OCI-LY1 (cell line): ENCODE measurements at regions not wholly inside any gene's neighbourhood (a gene's known extent, or its start where the extent isn't known, plus 50 kb on each side); places are given as distances from the start of the nearest gene placed in this dataset.

Source experiments
- EZH2 ChIP-seq: fragments of 200-600 bp; sonication (generic), shearing (Covaris generic); IDR thresholded peaks from 2 replicates; pipeline ENCODE4 v1.8.0; 2017; ENCODE audit warnings: borderline replicate concordance, mixed run types, mild to moderate bottlenecking, antibody characterized with exemption, low read length, moderate library complexity, mixed read lengths
- TF ChIP-seq, protein P1 (sequence below): fragments of 200-600 bp; sonication (generic), shearing (Covaris generic); IDR thresholded peaks from 2 replicates; pipeline ENCODE4 v1.5.1; 2017; ENCODE audit warnings: mild to moderate bottlenecking, antibody characterized with exemption, low read length, moderate library complexity, mixed read lengths

DNA sequence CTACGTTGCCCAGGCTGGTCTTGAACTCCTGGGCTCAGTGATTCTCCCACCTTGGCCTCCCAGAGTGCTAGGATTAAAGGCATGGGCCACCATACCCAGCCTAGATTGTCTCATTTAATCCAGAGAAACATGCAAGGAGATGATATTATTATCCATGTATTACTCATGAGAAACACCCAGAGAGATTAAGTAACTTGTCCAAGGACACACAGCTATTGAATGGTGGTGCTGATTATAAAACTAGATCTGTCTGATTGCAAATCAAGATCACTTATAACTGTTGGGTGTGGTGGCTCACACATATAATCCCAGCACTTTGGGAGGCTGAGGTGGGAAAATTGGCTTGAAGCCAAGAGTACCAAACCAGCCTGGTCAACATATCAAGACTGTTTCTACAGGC lies 94.4 kb upstream of the ZNF217 start:
- TF ChIP-seq, protein P1, sequence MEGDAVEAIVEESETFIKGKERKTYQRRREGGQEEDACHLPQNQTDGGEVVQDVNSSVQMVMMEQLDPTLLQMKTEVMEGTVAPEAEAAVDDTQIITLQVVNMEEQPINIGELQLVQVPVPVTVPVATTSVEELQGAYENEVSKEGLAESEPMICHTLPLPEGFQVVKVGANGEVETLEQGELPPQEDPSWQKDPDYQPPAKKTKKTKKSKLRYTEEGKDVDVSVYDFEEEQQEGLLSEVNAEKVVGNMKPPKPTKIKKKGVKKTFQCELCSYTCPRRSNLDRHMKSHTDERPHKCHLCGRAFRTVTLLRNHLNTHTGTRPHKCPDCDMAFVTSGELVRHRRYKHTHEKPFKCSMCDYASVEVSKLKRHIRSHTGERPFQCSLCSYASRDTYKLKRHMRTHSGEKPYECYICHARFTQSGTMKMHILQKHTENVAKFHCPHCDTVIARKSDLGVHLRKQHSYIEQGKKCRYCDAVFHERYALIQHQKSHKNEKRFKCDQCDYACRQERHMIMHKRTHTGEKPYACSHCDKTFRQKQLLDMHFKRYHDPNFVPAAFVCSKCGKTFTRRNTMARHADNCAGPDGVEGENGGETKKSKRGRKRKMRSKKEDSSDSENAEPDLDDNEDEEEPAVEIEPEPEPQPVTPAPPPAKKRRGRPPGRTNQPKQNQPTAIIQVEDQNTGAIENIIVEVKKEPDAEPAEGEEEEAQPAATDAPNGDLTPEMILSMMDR, result no peak
- no peak for TF ChIP-seq EZH2
